ENCODE measurements at regions not wholly inside any gene's neighbourhood (a gene's known extent, or its start where the extent isn't known, plus 50 kb on each side); places are given as distances from the start of the nearest gene placed in this dataset.

DNA sequence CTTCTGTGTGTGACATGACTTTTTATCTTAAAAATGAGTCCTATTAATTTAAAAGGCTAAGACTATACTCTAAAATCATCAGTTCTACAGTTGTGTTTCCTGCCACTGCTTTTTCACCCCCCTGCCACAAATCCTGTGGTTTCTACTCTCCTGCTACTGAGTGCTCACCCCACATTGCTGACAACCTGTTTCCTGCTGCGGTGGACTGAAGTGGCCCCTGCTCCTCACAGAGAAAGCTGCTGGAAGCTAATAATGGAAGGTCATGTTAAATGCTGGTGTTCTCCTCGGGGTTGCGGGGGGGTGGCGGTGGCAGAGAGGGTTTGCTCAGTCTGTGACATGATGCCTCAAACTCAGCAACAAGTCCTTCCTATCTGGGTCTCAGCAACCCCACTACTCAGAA lies 113.2 kb upstream of the INHBA start (continued):
- TF ChIP-seq EGR1 (IDR thresholded peaks at IDR 0.05; ENCODE audit: low read depth in 2 of 2) = no peak
- no peak for TF ChIP-seq HNF4A (conservative IDR thresholded peaks at IDR 0.05)

DNA sequence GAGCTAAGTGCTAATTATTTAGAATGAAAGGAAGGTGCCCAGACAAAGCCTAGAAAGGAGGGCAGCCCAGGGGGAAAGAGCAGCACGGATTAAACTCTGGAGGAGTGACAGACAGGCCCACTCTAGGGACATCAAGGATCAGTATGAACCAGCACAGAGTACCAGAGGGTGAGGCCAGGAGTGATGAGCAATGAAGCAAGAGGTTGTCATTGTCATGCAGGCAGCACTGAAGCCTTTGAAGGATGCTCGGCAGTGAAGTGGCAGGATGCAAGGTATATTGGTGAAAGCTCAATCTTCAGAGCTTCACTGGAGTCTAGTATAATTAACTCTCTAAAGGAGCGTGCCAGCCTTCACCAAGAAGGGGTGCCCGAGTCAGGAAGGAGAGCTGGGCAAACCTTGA lies 112.0 kb upstream of the INHBA start:
- TF ChIP-seq, protein P1, sequence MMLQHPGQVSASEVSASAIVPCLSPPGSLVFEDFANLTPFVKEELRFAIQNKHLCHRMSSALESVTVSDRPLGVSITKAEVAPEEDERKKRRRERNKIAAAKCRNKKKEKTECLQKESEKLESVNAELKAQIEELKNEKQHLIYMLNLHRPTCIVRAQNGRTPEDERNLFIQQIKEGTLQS (IDR thresholded peaks at IDR 0.05) = no peak
- TF ChIP-seq JUND (IDR thresholded peaks at IDR 0.05) (no peak), GABPA (IDR thresholded peaks at IDR 0.05 in 1 of 2, conservative IDR thresholded peaks at IDR 0.05 in 1 of 2) (no peak), HNF4A (conservative IDR thresholded peaks at IDR 0.05) (no peak), RAD21 (IDR thresholded peaks at IDR 0.05) (no peak), RXRA (IDR thresholded peaks at IDR 0.05) (no peak), YY1 (IDR thresholded peaks at IDR 0.05) (no peak), FOXA2 (IDR thresholded peaks at IDR 0.05) (no peak), HNF4G (IDR thresholded peaks at IDR 0.05) (no peak)
- TF ChIP-seq, protein P2, sequence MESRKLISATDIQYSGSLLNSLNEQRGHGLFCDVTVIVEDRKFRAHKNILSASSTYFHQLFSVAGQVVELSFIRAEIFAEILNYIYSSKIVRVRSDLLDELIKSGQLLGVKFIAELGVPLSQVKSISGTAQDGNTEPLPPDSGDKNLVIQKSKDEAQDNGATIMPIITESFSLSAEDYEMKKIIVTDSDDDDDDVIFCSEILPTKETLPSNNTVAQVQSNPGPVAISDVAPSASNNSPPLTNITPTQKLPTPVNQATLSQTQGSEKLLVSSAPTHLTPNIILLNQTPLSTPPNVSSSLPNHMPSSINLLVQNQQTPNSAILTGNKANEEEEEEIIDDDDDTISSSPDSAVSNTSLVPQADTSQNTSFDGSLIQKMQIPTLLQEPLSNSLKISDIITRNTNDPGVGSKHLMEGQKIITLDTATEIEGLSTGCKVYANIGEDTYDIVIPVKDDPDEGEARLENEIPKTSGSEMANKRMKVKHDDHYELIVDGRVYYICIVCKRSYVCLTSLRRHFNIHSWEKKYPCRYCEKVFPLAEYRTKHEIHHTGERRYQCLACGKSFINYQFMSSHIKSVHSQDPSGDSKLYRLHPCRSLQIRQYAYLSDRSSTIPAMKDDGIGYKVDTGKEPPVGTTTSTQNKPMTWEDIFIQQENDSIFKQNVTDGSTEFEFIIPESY (IDR thresholded peaks at IDR 0.05) = no peak
- TF ChIP-seq, protein P3, sequence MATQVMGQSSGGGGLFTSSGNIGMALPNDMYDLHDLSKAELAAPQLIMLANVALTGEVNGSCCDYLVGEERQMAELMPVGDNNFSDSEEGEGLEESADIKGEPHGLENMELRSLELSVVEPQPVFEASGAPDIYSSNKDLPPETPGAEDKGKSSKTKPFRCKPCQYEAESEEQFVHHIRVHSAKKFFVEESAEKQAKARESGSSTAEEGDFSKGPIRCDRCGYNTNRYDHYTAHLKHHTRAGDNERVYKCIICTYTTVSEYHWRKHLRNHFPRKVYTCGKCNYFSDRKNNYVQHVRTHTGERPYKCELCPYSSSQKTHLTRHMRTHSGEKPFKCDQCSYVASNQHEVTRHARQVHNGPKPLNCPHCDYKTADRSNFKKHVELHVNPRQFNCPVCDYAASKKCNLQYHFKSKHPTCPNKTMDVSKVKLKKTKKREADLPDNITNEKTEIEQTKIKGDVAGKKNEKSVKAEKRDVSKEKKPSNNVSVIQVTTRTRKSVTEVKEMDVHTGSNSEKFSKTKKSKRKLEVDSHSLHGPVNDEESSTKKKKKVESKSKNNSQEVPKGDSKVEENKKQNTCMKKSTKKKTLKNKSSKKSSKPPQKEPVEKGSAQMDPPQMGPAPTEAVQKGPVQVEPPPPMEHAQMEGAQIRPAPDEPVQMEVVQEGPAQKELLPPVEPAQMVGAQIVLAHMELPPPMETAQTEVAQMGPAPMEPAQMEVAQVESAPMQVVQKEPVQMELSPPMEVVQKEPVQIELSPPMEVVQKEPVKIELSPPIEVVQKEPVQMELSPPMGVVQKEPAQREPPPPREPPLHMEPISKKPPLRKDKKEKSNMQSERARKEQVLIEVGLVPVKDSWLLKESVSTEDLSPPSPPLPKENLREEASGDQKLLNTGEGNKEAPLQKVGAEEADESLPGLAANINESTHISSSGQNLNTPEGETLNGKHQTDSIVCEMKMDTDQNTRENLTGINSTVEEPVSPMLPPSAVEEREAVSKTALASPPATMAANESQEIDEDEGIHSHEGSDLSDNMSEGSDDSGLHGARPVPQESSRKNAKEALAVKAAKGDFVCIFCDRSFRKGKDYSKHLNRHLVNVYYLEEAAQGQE (IDR thresholded peaks at IDR 0.05) = no peak
- Histone ChIP-seq H3K27ac (ENCODE audit: low read depth in 1 of 2, low read length in 2 of 2) (no peak overlapping the region), H3K4me3 (ENCODE audit: low read depth in 1 of 3, low read length in 3 of 3) (no peak overlapping the region), H3K9me3 (ENCODE audit: control insufficient read depth in 4 of 4, low read length in 3 of 4) (no peaks in the 10 kb centered on the region), H3K27me3 (ENCODE audit: control insufficient read depth in 4 of 4, insufficient read depth in 4 of 4, low read length in 3 of 4) (peaks cover 0 to 9% (median 0%) of the 10 kb centered on the region in 4 donors), H3K36me3 (ENCODE audit: control insufficient read depth in 4 of 4, insufficient read depth in 3 of 4, low read depth in 1 of 4, low read length in 3 of 4) (no peaks in the 10 kb centered on the region), H3K4me1 (ENCODE audit: control insufficient read depth in 4 of 4, insufficient read depth in 4 of 4, low read length in 3 of 4) (no peaks in the 10 kb centered on the region), H3K9ac (ENCODE audit: low read depth in 1 of 2, low read length in 2 of 2) (no peak overlapping the region)
- 67% methylated on average over 4 of the region's 4 CpGs for WGBS
- no peak for DNase-seq (ENCODE audit: low spot score)

DNA sequence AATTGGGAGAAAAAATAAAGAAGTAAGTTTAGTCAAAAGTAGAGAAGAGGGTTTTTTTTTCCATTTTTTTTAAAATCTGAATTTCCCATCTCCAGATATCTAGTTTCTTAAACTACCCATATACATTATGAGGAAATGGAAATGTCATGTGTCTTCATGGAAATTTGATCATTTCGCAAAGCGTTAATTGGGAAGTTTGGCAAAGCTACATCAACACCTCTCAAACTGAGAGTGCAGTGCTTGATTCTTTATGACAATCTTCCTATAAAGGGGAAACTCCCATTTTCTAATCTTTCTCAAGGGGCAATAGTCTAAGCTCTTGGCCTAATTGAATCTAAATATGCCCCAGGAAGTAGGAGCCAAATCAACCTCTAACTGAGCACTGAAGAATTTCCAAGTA lies 110.4 kb upstream of the INHBA start:
- TF ChIP-seq JUND (IDR thresholded peaks at IDR 0.05) (no peak), FOXA1 (IDR thresholded peaks at IDR 0.05) (no peak), RAD21 (IDR thresholded peaks at IDR 0.05) (no peak), HNF4G (IDR thresholded peaks at IDR 0.05) (no peak)
- TF ChIP-seq, protein P2 (IDR thresholded peaks at IDR 0.05) = no peak
- TF ChIP-seq, protein P4, sequence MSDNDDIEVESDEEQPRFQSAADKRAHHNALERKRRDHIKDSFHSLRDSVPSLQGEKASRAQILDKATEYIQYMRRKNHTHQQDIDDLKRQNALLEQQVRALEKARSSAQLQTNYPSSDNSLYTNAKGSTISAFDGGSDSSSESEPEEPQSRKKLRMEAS (IDR thresholded peaks at IDR 0.05) = no peak

More for the DNA sequence above, 110.4 kb upstream of the INHBA start:
- 95% methylated on average over 2 of the region's 2 CpGs for WGBS
- no peaks in the 10 kb centered on the region for H3K4me1 ChIP-seq (ENCODE audit: control insufficient read depth in 4 of 4, insufficient read depth in 4 of 4, low read length in 3 of 4)
- no peak overlapping the region for H3K9ac ChIP-seq (ENCODE audit: low read depth in 1 of 2, low read length in 2 of 2)
- no peaks in the 10 kb centered on the region for H3K36me3 ChIP-seq (ENCODE audit: control insufficient read depth in 4 of 4, insufficient read depth in 3 of 4, low read depth in 1 of 4, low read length in 3 of 4)
- no peak overlapping the region for H3K27ac ChIP-seq (ENCODE audit: low read depth in 1 of 2, low read length in 2 of 2)
- no peak overlapping the region for H3K4me3 ChIP-seq (ENCODE audit: low read depth in 1 of 3, low read length in 3 of 3)
- H3K27me3 ChIP-seq (ENCODE audit: control insufficient read depth in 4 of 4, insufficient read depth in 4 of 4, low read length in 3 of 4) = peaks cover 0 to 5% (median 0%) of the 10 kb centered on the region in 4 donors
- no peaks in the 10 kb centered on the region for H3K9me3 ChIP-seq (ENCODE audit: control insufficient read depth in 4 of 4, low read length in 3 of 4)
- no peak for DNase-seq (ENCODE audit: low spot score)
